Neutrophil (primary cell): ENCODE measurements at regions not wholly inside any gene's neighbourhood (a gene's known extent, or its start where the extent isn't known, plus 50 kb on each side); places are given as distances from the start of the nearest gene placed in this dataset.

ENCODE experiments used
- H3K27ac ChIP-seq: fragments of 200-600 bp; sonication (generic); 2 replicates; pipeline ENCODE4 v1.5.1; 2016; ENCODE audit warnings: mild to moderate bottlenecking, moderate library complexity
- H3K27me3 ChIP-seq: fragments of 200-600 bp; sonication (generic); 2 replicates; pipeline ENCODE4 v1.6.0; 2016; ENCODE audit warnings: mild to moderate bottlenecking
- H3K36me3 ChIP-seq: fragments of 200-600 bp; sonication (generic); 2 replicates; pipeline ENCODE4 v1.5.1; 2017
- H3K4me1 ChIP-seq, 2 experiments: fragments of 200-600 bp in 1 of 2; sonication (generic) in 1 of 2; 1 replicate in 1 of 2; 2 replicates in 1 of 2; pipeline versions ENCODE4 v1.5.1 to v1.6.1; 2013 to 2016; ENCODE audit warnings: low read depth in 1 of 2, low read length in 1 of 2, mild to moderate bottlenecking in 1 of 2, moderate library complexity in 1 of 2; ENCODE audit not compliant: control insufficient read depth in 1 of 2, insufficient read depth in 1 of 2
- H3K4me3 ChIP-seq, 2 experiments: fragments of 200-600 bp in 1 of 2; sonication (generic) in 1 of 2; 1 replicate in 1 of 2; 2 replicates in 1 of 2; pipeline ENCODE4 v1.5.1; 2013 to 2016; ENCODE audit warnings: low read depth in 1 of 2, low read length in 1 of 2, mild to moderate bottlenecking in 1 of 2, moderate library complexity in 1 of 2
- H3K9me3 ChIP-seq: fragments of 200-600 bp; sonication (generic); 2 replicates; pipeline ENCODE4 v1.5.1; 2016
- CTCF ChIP-seq: fragments of 200-600 bp; sonication (generic); IDR thresholded peaks from 2 replicates; pipeline ENCODE4 v1.5.1; 2016; ENCODE audit warnings: antibody characterized with exemption

GRCh38 chr5:174301848-174302625 lies 256.5 kb downstream of the NSG2 start:
- Histone ChIP-seq H3K36me3 (no peaks in the 10 kb centered on the region), H3K4me1 (no peaks in the 10 kb centered on the region), H3K9me3 (no peaks in the 10 kb centered on the region), H3K27me3 (peaks cover 7% of the 10 kb centered on the region), H3K27ac (no peak overlapping the region), H3K4me3 (no peak overlapping the region)
- no peak for TF ChIP-seq CTCF

DNA sequence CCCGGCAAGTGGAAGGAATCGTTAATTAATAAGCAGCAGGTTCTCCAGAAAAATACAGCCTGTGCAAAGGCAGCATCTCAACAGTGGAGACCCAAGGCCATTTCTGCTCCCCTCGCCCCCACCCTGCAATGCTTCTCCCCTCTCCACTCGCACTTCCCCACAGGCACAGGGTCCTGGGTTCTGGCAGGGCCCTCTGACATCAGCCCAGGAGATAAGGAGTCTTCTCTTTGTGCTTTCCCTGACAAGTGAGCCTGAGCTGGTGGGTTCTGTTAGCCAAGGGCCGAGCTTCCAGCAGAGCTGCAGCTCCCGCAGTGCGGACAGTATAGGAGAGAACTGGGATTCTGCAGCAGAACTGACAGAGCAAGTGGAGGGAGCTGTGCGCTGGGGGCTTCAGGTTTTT lies 257.5 kb downstream of the NSG2 start:
- TF ChIP-seq CTCF = no peak
- Histone ChIP-seq H3K27ac (no peak overlapping the region), H3K4me3 (no peak overlapping the region), H3K9me3 (no peaks in the 10 kb centered on the region), H3K27me3 (peaks cover 7% of the 10 kb centered on the region), H3K4me1 (no peaks in the 10 kb centered on the region), H3K36me3 (no peaks in the 10 kb centered on the region)

DNA sequence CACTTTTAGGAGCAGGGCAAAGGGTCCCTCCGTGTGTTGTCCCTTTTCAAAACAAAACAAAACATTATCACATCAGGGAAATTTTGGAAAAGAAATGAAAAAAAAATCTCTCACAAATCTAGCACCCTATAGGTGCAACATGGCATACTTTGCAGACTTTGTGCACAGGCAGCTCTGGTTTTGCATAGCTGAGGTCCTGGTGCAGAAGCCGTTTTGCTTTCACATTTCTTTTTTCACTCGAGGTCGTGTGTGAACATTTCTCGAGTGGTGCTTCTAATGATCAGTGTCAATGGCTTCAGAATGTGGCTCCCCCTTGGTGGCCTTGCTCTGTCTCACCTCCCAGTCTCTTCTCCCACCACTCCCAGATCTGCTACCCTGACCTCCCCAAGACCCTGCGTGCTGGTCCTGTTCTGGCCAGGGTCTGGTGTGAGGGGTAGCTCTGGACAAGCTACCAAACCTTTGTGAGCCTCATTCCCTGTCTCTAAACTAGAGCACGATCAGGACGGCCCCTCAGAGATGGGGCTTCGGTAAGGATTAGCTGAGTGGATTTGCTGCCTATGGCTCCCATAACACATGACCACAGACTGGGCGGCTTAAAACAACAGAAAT lies 258.0 kb downstream of the NSG2 start:
- TF ChIP-seq CTCF = no peak
- H3K27ac ChIP-seq = no peak overlapping the region
- no peak overlapping the region for H3K4me3 ChIP-seq
- no peaks in the 10 kb centered on the region for H3K9me3 ChIP-seq
- no peaks in the 10 kb centered on the region for H3K36me3 ChIP-seq
- peaks cover 8% of the 10 kb centered on the region for H3K27me3 ChIP-seq
- no peaks in the 10 kb centered on the region for H3K4me1 ChIP-seq

- no peak overlapping the region for H3K4me3 ChIP-seq
- H3K9me3 ChIP-seq = no peaks in the 10 kb centered on the region
- peaks cover 16% of the 10 kb centered on the region for H3K27me3 ChIP-seq
- no peaks in the 10 kb centered on the region for H3K4me1 ChIP-seq
- TF ChIP-seq CTCF = no peak
- H3K36me3 ChIP-seq = no peaks in the 10 kb centered on the region
- no peak overlapping the region for H3K27ac ChIP-seq
These were observed 259.8 kb downstream of the NSG2 start for GRCh38 chr5:174305241-174305681.

GRCh38 chr5:174306345-174307030 lies 261.0 kb downstream of the NSG2 start:
- peaks cover 28% of the 10 kb centered on the region for H3K27me3 ChIP-seq
- no peaks in the 10 kb centered on the region for H3K4me1 ChIP-seq
- H3K36me3 ChIP-seq = no peaks in the 10 kb centered on the region
- no peak overlapping the region for H3K4me3 ChIP-seq
- H3K9me3 ChIP-seq = no peaks in the 10 kb centered on the region
- TF ChIP-seq CTCF = no peak
- no peak overlapping the region for H3K27ac ChIP-seq
